GM21447 (cell line): ENCODE measurements at regions not wholly inside any gene's neighbourhood (a gene's known extent, or its start where the extent isn't known, plus 50 kb on each side); places are given as distances from the start of the nearest gene placed in this dataset.
"Not testable (repeated sequence)": the region's sequence is repeated elsewhere in the genome, so short reads cannot be mapped to it uniquely, and the experiment has no call there.

Experiments used
- ATAC-seq: cut with Tn5 transposase; IDR thresholded peaks from one replicate; pipeline ENCODE4 v1.9.1; 2021; ENCODE audit not compliant: unreplicated experiment

DNA sequence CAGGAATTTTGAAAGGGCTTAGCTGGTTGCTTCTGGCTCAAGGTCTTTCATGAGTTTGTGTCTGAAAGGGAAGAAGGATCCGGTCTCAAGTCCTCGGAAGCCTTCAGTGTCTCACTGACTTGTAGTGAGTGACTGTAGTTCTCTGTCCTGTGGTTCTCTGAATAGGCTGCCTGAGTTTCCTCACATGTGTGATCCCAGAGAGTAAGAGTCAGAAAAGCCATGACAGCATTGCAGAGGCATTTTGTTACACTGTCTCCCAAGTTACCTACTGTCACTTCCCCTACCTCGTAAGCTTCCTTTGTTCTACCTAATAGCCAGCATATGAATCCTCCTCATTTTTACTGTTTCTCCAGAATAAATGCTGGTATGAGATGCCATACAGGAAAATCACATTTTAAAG lies 709.1 kb upstream of the CHAC2 start:
- no peak for ATAC-seq

DNA sequence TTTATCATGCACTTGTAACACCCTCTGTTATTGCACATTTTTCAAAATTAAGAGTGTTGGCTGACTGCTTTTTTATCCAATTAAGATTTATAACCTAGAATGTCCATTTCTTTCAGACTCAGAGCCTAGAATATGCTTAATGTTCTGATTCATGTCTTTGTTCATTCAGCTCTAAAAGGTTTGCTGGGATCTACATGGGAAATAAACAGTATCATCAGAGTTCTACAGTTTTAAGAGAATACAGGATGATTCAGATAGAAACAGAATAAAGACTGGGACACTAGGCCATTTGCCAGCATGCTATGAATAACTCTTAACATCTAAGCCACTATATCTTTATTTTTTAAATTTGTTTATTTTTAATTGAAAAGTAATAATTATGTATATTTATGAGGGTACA lies 713.7 kb upstream of the CHAC2 start:
- no peak for ATAC-seq

DNA sequence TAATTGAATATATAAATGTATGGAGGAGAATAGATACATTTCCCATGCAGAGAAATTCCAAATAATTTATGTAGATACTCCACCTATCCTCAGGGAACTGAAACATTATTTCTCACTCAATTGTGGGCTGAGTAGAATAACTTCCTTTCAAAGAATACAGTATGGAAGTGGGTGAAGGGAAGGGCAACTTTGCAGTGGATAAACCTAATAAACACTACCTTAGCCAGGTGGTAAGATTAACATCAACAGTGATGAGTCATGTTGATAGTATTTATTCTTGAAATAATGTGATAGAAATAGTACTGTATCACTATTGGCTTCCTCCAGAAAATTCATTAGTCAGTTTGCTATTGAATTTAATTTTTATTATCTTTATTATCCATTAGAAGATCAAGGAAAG lies 716.4 kb upstream of the CHAC2 start:
- no peak for ATAC-seq

DNA sequence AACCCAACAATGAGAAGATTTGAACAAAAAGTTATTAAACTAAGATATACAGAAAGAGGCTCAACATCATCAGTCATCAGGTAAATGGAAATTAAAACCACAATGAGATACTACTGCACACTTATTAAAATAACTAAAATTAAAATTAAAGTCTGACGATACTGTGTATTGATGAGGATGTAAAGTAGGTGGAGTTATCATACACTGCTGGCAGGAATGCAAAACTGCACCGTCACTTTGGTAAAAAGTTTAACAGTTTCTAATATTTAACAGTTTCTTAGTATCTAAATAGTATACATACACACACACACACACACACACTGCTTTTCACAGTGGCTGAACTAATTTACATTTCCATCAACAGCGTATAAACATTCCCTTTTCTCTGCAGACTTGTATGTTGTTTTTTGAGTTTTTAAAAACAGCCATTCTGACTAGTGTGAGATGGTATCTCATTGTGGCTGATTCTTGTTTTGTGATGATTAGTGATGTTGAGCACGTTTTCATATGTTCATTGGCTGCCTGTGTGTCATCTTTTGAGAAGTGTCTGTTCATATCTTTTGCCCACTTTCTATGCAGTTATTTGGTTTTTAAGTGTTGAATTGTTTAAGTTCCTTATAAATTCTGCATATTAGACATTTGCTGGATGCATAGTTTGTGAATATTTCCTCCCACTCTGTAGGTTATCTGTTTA lies 726.9 kb upstream of the CHAC2 start:
- ATAC-seq, result no peak

DNA sequence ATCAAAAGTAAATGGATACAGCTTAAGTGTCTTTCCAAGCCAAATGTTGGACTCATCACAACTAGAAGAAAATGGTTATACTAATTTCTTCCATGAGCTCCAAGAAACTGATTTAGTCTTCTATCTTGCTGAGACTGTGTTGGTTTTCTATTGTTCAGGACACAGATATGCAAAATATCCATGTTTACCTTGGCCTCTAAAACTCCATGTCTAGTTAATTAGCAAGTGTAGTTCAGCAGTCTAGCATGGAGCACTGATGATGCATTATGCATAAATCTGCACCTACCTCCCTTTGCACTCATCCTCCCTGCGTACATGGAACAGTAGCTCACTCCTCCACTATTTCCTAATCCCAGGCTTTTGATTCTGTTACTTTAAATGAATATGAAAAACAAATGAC lies 731.4 kb upstream of the CHAC2 start:
- no peak for ATAC-seq

DNA sequence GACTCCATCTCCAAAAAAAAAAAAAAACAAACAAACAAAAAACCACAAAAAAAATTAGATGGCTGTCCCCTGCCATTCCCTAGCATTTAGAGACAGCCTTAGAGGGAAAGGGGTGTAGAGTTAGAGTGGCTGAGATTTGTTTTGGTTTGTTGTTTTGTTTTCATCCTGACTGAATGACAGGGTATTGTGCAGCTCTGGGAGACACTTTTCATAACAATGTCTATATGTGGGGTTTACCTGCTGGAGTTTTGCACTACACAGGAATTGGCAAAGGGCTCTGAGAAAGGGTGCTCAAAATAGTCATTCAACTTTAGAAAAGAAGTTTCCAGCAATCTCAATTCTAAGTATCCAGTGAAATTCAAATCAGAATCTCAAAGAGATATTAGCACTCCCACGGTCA lies 732.5 kb upstream of the CHAC2 start:
- no peak for ATAC-seq

DNA sequence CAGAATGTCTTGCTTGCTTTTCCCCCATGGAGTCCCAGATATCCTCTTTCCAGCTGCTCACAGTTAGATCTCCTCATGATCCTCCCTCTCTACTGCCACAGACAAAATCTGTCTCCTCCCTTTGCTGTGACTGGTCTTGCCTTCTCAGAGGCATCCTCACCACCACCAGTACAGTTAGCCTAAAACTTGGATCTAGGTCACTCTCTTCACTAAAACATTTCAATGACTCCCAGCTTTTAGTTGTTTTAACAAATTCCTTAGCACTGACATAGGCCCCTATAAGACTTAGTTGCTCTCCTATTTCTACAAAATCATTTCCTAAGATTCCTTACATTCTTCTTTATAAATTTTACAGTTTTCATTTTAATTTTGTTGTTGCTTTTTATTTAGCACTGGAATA lies 734.2 kb upstream of the CHAC2 start:
- ATAC-seq, result no peak

DNA sequence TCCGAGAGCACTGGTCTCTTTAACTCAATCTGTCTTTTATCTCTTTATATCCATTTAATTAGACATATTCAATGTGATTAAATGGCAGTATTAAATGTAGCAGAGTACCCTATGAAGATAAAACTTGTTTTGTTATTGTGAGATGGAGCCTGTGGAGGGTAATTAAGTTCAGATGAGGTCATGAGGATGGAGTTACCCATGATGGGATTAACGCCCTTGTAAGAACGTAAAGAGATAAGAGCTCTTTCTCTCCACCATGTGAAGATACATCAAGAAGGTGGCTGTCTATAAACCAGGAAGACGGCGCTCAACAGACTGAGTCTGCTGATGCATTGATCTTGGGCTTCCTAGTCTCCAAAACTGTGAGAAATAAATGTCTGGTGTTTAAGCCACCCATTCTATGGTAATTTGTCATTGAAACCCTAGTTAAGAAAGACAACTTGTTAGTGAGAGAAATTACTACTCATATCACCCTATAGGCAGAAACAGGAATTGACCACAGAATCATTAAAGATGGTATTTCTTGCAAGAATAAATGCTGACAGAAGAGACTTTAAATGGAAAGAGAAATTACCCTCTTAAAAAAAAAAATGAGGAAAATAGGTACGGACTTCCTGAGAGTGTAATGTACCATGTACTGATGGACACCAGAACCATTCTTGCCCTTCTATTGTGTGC lies 738.7 kb upstream of the CHAC2 start:
- ATAC-seq, result no peak

DNA sequence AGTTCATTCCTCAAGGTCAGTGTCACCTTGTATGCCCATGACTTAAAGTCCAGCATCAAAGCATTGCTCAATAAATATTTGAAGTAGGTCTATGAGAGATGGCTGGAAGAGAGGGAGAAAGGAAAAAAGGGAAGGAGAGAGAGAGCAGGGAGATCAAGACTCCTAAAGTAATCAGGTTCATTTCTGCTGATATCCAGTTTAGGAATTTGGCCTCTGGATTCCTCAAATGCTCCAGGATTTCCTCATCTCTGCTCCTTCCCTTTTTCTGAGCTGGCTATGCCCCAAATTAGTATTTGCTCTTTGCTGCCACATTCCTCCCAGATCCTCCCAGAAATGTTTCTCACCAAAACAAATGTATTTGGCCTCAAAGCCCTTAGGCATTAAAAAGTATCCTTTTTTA lies 739.4 kb upstream of the CHAC2 start:
- no peak for ATAC-seq

DNA sequence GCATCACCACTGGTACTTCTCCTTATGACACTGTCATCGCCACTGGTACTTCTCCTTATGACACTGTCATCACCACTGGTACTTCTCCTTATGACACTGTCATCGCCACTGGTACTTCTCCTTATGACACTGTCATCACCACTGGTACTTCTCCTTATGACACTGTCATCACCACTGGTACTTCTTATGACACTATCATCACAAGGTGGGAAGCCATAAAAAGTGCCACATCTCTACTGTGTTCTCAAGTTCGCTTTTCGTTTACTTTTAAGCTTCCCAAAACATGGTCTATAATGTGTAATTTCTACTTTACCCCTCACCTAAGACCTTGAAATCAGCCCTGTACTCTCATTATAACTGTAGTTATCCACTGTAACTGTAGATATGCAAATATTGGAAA lies 745.4 kb upstream of the CHAC2 start:
- not testable (repeated sequence) for ATAC-seq

DNA sequence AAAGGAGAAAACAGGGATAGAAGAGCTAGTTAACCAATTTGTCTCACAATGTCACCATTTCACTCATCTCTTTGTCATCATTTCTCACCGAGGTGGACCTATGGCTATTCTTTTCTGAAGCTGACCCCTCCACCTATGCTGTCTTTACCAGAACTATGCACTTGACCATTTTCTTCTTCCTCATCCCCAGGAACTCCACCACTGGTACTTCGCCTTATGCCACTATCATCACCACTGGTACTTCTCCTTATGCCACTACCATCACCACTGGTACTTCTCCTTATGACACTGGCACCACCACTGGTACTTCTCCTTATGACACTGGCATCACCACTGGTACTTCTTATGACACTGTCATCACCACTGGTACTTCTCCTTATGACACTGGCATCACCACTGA lies 745.8 kb upstream of the CHAC2 start:
- ATAC-seq, result no peak

DNA sequence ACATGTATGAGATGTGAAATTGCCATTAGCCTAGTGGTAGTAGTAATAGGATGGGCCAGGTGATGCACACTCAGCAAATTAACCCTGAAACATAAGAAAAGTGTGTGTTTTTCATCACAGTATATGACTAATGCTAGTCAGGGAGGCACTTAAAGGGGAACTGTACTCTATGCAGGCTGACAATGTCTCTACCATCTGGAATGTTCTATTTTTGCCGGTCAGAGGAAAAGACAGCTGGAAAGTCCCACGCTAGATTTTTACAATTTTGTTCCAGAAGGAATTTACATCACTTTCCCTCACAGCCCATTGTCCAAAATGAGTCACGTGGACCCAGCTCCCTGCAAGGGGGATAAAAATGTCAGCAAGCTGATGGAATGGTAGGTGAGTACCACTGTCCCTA lies 746.3 kb upstream of the CHAC2 start:
- no peak for ATAC-seq

DNA sequence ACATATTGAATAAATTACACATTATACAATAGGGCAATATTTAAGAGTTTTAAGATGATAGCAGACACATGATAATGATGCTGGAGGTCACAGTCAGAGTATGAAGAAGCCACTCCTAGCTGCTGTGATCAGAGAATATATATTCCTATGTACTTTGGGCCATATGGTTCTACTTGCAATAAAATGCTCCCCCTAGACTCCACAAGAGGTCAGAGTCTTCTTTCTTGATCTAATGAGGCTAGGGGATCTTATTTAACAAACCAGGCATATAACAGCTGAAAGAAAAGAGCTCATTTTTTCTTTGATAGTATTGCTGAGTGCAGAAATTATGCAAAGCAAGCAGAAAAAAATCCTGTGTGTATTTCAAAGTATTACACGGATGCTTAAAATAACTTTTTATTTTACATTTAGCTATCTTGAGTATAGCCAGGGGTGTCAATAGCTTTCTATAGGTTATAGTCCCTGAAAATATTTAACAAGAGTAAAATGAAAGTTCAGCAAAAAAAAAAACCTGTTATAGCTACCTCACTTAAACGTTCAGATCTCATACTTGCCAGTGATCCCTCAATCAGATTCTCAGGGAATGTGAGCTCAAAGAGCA lies 748.7 kb upstream of the CHAC2 start:
- ATAC-seq, result no peak

DNA sequence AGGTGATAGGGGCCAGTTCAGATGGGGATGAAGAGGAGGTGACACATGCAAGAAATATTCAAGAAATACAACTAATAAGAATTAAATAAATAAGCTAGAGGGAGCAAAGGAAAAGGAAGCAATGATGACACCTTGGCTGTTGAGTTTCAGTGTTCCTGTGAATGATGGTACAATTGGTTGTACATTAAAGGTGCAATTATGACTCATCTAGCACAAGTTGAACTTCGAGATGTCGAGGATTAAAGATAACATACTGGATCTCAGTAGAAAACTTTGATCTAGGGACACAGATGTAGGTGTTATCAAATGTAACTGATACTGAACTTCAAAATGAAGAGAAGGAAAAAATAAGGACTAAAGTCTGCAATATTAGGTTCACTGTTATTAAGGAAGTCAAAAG lies 760.6 kb upstream of the CHAC2 start:
- no peak for ATAC-seq

DNA sequence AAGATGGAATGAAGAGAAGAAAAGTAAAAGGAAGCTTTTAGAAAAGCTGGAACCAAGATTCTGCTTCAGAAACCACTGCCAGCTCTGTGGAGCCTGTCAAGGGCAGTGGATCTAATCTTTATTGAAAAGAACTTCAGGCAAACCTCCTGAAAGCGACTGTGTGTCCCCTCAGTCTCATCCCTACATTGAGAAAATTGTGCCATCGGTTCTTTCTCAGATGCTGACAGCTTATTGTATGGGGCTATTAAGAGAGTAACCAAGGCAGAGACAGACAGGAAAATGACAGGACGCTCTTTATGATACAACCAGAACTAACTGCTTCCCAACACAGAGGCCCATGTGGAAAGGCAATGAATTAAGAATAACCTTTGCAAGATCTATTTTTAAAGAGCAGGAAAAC lies 763.2 kb upstream of the CHAC2 start:
- no peak for ATAC-seq

DNA sequence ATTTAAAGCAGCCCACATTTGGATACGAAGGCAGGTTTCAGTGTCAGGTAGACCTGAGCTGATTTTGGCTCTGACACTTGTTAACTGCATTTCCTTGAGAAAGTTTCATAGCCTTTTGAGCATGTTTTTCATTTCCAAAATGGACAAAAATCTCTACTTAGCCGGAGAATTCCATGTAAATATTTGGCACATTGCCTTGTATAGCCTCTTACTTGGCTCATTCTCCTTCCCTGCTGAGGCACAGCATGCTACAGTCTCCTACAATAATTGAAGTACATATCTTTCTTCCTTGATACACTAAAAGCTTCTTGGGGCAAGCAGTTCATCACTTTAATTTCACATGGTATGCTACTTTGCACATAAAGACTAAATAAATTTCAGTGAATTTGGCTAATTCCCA lies 772.2 kb upstream of the CHAC2 start:
- ATAC-seq, result no peak

DNA sequence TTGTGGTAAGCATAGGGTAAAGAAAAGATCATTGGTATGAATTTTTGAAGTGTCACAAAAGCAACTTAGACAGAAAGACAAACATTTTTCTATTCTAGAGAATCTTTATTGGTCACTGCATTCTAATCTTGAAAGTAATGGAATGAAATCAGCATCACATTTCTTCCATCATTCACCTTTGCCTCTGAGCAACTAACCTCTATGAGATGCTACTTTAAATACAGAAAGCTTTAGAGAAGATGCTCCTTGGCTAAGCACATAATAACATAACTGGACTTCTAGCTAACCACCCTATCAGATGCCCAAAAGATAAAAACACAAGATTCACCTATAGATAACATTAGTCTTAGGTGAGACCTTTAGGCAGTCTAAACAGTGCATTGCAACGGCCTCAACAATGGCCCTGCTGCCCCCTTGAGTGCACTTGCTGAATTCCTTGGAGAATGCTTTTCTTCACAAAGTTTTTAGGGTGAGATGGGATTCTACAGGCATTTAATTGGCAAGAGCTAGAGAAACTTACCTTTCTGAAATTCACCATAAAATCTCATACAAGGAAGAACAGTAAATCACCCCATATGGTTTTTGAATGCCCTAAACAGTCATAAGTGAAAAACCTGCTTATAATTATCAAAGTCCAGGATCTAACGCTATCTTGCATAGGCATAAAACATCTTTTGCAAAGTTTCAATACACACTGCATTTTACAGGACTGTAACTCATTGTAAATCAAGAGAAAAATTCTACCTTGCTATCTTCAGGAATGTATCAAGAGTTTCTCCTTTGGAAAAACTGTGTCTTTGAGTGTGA lies 791.3 kb upstream of the CHAC2 start:
- no peak for ATAC-seq

DNA sequence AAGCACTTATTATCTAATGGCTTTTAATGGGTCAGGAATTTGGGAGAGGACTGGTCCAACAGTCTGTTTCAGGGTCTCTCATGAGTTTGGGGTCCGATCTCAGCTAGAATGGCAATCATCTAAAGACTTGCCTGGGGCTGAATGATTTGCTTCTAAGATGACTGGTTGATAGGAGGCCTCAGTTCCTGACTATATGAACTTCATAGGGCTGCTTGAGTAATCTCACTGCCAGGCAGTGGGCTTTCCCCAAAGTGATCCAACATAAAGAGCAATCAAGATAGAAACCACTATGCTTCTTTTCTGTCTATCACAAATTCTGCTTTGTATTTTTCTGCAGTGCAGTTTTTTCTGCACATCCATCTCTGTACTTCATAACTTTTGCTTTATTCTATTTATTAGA lies 793.5 kb upstream of the CHAC2 start:
- ATAC-seq, result no peak

DNA sequence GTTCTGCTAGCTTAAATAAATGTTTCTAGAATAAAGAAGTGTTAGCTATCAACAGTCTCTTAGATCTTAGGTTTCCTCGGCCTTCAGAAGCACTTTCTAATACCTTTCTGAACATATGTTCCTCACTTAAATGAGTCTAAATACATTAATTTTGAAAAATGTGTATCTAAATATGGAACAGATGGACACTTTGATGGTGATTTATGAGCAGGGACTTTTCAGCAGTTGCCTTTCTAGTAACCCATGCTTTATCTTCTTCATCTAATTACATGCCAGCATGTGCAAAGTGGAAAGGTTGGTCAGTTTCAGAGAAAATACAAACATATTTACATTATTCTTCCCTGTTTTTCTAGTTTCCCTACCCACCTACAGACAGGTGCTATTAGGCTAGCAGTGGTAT lies 797.0 kb upstream of the CHAC2 start:
- no peak for ATAC-seq

DNA sequence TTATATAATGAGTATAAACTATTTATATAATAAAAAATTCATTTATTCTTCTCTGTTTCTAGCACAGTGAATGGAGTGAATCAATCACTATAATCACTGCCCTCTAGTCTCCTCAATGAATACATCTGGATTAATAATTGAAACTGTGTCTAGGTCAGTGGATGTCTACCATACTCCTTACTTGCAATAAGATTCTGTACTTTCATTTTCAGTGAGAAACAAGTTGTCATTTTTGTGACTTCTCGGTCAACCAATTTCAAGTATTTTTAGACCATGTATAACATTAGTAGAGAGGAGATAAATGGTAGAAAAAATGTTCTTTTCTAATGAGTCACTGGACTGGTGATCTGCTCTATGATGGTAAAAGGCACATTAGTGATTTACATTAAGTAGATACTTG lies 799.6 kb upstream of the CHAC2 start:
- no peak for ATAC-seq

DNA sequence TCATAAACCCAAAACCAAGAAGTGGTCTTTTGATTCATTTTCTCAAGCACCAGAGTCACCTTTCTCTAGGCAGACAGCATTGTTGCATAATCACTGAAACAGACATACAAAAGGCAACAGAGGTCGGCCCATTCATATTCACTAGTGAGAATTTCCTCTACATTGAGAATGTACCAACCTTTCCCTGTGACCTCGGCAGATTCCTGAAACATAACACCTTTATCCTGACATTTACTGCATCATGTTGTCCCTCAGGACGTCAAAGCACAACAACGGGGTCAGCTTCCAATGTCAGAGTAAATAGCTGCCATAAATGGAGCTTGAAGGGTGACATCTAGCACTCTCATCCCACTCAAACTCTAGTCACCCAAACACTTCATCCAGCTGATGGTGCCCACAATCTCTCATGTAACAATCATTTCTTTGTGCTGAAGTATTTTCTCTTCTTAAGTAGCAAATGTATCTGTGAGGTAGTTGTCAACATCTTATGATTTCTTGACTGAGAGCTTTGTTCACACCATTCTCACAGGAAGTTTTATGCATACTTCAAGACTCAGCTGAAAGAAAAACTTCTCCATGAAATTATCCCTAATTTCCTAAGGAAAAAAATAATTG lies 802.6 kb upstream of the CHAC2 start:
- no peak for ATAC-seq
